Nephron progenitor cell (in vitro differentiated cells): ENCODE measurements at regions not wholly inside any gene's neighbourhood (a gene's known extent, or its start where the extent isn't known, plus 50 kb on each side); places are given as distances from the start of the nearest gene placed in this dataset.

ENCODE experiments used
- DNase-seq: peaks from one replicate; pipeline ENCODE4 v3.0.0; 2021
- H3K27ac Mint-ChIP-seq: 2 replicates; pipeline ENCODE4 v1.8.0; 2021; ENCODE audit warnings: mild to moderate bottlenecking, moderate library complexity, mixed read lengths
- H3K27me3 Mint-ChIP-seq: 2 replicates; pipeline ENCODE4 v1.8.0; 2021; ENCODE audit warnings: mild to moderate bottlenecking, low read depth, mixed read lengths; ENCODE audit not compliant: poor library complexity
- H3K36me3 Mint-ChIP-seq: 2 replicates; pipeline ENCODE4 v1.8.0; 2021; ENCODE audit warnings: low read depth, mixed read lengths
- H3K4me1 Mint-ChIP-seq: 2 replicates; pipeline ENCODE4 v1.8.0; 2021; ENCODE audit warnings: mixed read lengths
- H3K4me3 Mint-ChIP-seq: 2 replicates; pipeline ENCODE4 v1.8.0; 2021; ENCODE audit warnings: mild to moderate bottlenecking, moderate library complexity, mixed read lengths
- H3K9me3 Mint-ChIP-seq: 2 replicates; pipeline ENCODE4 v1.8.0; 2021; ENCODE audit warnings: mild to moderate bottlenecking, moderate library complexity, mixed read lengths
- TF ChIP-seq, protein P1 (sequence below): fragments of 200-600 bp; sonication (generic); IDR thresholded peaks from 2 replicates; pipeline ENCODE4 v1.5.0; 2021; ENCODE audit warnings: antibody characterized with exemption

DNA sequence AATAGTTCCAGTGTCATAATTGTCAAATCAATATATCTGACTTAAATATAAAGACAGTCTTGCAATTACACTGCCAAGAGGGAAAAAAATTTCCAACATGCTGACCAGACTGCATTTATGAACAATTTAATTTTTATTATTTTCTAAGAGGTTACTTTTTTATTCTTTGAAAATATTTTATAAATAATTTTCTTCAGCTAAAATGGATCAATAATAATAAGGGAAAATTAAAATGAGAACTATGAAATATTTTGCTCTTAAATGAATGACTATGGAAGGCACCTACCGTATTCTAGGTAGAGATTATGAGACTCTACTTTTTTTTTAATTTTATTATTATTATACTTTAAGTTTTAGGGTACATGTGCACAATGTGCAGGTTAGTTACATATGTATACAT, 1032.5 kb upstream of the LRRN3 start:
- Mint-ChIP-seq H3K27ac (no peak overlapping the region), H3K36me3 (no peaks in the 10 kb centered on the region), H3K4me1 (no peaks in the 10 kb centered on the region), H3K9me3 (no peaks in the 10 kb centered on the region), H3K27me3 (peaks cover 3% of the 10 kb centered on the region), H3K4me3 (no peak overlapping the region)
- TF ChIP-seq, protein P1, sequence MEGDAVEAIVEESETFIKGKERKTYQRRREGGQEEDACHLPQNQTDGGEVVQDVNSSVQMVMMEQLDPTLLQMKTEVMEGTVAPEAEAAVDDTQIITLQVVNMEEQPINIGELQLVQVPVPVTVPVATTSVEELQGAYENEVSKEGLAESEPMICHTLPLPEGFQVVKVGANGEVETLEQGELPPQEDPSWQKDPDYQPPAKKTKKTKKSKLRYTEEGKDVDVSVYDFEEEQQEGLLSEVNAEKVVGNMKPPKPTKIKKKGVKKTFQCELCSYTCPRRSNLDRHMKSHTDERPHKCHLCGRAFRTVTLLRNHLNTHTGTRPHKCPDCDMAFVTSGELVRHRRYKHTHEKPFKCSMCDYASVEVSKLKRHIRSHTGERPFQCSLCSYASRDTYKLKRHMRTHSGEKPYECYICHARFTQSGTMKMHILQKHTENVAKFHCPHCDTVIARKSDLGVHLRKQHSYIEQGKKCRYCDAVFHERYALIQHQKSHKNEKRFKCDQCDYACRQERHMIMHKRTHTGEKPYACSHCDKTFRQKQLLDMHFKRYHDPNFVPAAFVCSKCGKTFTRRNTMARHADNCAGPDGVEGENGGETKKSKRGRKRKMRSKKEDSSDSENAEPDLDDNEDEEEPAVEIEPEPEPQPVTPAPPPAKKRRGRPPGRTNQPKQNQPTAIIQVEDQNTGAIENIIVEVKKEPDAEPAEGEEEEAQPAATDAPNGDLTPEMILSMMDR, result no peak
- DNase-seq, result no peak

DNA sequence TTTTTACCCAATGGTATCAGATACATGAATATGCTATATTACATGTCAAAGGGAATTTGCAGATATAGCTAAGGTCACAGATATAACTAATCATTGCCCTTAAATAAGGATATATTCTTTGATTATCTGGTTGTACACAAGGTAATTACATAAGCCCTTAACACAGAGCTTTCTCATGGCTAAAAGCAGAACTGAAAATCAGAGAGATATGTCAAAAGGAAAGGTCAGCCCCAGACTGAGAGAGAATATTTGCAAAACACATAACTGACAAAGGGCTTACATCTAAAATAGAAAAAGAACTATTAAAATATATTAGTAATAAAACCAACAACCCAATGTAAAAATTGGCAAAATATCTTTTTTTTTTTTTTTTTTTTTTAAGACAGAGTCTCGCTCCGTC, 1029.5 kb upstream of the LRRN3 start:
- Mint-ChIP-seq H3K27ac (no peak overlapping the region), H3K9me3 (no peaks in the 10 kb centered on the region), H3K27me3 (peaks cover 1% of the 10 kb centered on the region), H3K36me3 (no peaks in the 10 kb centered on the region), H3K4me3 (no peak overlapping the region), H3K4me1 (no peaks in the 10 kb centered on the region)
- TF ChIP-seq, protein P1, result no peak
- DNase-seq, result no peak

DNA sequence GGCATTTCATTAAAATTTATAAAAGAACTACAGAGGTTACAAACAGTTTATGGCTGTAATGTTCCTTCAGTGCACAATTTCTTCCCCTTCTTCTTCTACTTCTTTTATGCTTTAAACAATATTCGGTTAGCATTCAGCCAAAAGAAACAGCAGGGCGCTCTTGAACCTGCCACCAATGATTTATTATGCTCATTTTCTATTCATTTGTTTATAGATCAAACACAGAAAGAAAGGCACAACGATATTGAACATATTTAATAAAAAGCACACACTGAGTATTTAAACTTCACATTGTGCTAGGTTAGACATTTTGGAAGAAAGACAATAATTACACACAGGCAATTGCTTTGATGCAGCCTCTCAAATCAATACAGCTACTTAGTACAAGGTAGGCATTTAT, 1025.8 kb upstream of the LRRN3 start:
- no peaks in the 10 kb centered on the region for H3K9me3 Mint-ChIP-seq
- no peak for DNase-seq
- H3K27ac Mint-ChIP-seq, result no peak overlapping the region
- H3K4me1 Mint-ChIP-seq, result no peaks in the 10 kb centered on the region
- H3K4me3 Mint-ChIP-seq, result no peak overlapping the region
- TF ChIP-seq, protein P1, result no peak
- H3K36me3 Mint-ChIP-seq, result no peaks in the 10 kb centered on the region
- no peaks in the 10 kb centered on the region for H3K27me3 Mint-ChIP-seq

DNA sequence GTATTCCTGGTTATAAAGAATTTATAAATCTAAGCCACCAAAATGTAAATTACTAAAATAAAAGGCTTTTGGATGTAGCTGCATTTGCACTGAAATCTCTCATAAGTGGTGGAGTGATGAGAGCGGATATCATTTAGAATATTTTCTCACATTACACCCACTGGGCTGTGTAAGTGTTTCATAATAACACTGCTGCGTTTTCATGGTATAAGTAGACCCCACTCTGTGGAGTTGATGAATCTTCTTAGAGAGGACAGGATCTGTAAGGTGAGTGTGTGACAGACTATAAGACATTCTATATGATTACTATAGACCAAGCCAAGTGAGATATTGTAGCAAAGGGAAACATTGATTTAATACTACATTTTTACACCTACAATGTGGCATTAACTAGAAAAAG, 1024.1 kb upstream of the LRRN3 start:
- H3K27me3 Mint-ChIP-seq, result no peaks in the 10 kb centered on the region
- H3K4me1 Mint-ChIP-seq, result no peaks in the 10 kb centered on the region
- H3K9me3 Mint-ChIP-seq, result no peaks in the 10 kb centered on the region
- no peaks in the 10 kb centered on the region for H3K36me3 Mint-ChIP-seq
- H3K4me3 Mint-ChIP-seq, result no peak overlapping the region
- no peak overlapping the region for H3K27ac Mint-ChIP-seq
- no peak for DNase-seq
- TF ChIP-seq, protein P1, result no peak

DNA sequence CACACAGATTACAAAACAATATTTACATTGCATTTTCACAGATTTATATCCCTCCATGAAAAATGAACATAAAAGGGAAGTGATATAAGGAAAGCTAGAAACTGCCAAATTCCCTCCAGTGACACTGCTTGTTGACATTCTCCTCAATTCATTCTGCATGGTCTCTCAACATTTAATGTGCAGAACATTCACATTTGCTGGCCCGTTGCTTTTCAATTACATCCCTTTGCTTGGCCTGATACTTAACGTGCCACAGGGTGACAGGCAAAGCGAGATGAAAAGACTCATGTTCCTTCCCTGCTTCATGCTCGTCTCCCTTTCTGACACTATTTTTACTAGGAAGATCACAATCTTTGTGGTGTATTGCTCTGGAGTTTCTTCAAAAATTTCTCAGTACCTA, 1019.7 kb upstream of the LRRN3 start:
- H3K9me3 Mint-ChIP-seq, result no peaks in the 10 kb centered on the region
- H3K4me3 Mint-ChIP-seq, result no peak overlapping the region
- H3K4me1 Mint-ChIP-seq, result no peaks in the 10 kb centered on the region
- TF ChIP-seq, protein P1, result no peak
- no peaks in the 10 kb centered on the region for H3K27me3 Mint-ChIP-seq
- no peak overlapping the region for H3K27ac Mint-ChIP-seq
- no peaks in the 10 kb centered on the region for H3K36me3 Mint-ChIP-seq
- DNase-seq, result no peak

DNA sequence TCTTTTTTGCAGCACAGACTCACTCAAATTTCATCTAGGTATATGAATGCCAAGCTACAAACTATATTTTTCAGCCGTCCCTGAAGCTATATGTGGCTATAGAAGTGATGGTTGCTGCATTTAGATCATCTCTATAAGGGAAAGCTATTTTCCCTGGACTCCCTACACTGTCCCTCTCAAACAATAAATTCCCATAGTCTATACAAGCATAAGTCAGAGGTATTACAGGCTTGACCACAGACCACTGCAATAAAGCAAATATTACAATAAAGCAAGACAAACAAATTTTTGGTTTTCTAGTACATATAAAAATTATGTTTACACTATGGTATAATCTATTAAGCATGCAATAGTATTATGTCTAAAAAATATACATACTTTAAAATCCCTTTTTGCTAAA, 1015.5 kb upstream of the LRRN3 start:
- Mint-ChIP-seq H3K4me3 (no peak overlapping the region), H3K4me1 (no peaks in the 10 kb centered on the region), H3K27ac (no peak overlapping the region), H3K36me3 (no peaks in the 10 kb centered on the region), H3K9me3 (peaks cover 8% of the 10 kb centered on the region), H3K27me3 (no peaks in the 10 kb centered on the region)
- TF ChIP-seq, protein P1, result no peak
- DNase-seq, result no peak
